ENCODE measurements at regions not wholly inside any gene's neighbourhood (a gene's known extent, or its start where the extent isn't known, plus 50 kb on each side); places are given as distances from the start of the nearest gene placed in this dataset.

DNA sequence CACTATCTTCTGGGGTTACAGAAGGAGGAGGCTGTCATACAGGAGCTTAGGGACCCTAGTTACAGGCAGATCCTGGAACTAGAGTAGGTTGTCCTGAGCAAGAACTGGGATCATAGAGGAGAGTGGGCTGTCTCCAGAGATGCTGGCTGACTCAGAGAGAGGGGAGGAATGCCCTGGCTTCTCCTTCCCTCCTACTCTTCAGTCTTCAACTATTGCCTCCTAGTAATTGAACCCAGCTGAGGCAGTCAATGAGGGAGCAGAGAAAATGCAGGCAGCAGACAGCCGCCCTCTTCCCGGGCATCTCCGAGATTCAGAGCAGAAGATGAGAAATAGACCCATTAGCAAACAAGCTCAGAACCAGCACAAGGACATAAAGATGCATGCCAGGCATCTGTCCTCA lies 118.3 kb upstream of the PDE5A start:
- no peak for DNase-seq (ENCODE audit: low spot score)

DNA sequence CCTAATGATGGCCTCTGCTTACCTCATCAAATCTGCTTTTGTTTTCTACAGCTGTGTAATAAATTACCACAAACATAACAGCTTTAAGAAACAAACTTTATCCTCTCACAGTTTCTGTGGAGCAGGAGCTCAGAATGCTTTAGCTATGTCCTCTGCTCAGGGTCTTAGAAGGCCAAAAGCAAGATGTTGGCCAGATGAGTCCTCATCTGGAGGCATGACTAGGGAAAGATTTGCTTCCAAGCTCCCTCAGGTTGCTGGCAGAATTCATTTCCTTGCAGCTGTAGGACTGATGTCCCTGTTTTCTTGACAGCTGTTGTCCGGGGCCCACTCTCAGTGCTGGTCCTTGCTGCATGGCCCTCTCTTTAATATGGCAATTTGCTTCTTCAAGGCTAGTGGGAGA lies 116.7 kb upstream of the PDE5A start:
- DNase-seq (ENCODE audit: low spot score) = no peak

DNA sequence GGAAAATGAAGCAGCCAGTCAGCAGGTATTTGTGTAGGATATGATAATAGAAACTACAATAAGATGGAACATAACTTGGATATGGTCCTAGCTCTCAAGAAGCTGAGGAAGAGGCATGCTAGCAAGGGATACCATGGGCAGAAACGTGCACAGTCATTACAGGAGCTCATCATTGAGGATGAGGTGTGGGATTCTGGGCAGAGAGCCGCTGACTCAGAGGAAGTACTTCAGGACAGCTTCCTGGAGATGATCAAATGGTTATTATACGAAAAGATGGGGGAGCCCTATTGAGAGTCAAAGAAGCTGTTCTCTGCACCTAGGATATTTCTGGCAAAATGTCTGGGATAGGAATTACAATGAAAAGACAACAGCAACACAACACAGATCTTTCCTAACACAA lies 116.0 kb upstream of the PDE5A start:
- DNase-seq (ENCODE audit: low spot score) = no peak

DNA sequence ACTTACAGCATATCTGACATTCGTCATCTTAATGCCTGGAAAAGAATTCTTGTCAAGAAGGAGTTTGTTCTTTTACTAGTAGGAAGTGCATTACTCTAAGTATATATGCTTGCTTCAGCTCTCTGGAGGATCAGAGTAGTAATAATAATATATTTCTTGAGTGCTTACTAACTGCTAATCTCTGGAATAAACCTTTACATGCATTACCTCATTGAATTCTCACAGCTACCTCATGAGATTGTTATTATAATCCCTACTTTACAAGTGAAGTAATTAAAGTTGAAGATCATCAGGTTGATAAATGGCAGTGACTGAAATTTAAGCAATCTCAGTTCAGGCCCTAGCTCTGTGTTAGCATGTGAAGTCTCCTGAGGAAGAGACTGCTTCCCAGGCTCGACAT lies 115.0 kb upstream of the PDE5A start:
- DNase-seq (ENCODE audit: low spot score) = no peak

DNA sequence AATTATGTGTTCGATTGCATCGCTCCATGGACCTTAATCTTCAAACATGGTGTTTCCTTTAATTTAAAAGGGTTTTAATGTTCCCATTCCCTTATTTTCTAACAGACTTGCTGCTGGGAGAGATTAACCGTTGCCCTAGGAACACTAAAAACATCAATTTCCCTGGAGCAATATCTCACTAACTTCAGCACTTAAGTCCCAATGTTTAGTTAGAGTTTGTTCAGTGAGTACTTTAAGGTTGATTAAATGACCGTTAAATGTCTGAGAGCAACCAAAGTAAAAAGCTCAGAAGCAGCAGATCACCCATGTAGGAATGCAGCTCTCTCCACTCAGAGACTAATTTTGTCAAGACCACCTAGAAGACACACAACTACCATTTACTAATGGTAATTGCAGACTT lies 111.2 kb upstream of the PDE5A start:
- DNase-seq (ENCODE audit: low spot score) = no peak

DNA sequence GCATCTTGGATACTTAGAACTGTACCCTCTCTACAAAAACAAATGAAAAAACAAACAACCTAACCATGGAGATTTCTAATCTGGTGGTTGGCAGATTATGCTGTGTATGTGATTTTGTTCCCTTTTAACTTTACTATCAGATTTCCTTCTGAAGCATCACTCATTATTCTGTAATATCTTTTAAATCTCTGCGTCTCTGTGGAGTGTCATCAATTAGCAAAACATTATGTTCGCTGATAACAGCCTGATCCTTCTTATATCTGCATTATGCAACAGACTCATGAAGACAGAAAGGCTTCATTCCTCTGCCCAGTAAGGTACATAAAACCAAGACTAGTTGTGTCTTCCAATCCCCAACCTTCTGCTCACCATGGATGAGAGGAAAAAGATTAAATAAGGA lies 110.3 kb upstream of the PDE5A start:
- DNase-seq (ENCODE audit: low spot score) = no peak

DNA sequence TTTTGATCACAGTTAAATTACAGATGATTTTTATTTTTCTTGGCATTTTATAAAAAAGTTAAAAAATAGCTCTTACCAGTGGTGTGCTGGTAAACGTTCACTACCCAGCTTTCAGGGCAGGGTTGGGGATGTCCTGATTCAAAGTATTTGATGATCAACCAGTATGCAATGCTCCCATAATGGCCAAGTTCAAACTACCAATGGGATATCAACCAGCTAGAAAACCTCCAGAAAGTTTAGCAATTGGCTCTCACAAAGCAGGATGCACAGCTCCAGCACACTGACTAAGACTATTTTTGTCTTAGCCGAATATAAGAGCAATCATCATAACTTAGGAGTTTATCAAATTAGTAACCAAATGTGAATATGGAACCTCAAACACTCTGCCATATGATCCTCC lies 108.0 kb upstream of the PDE5A start:
- DNase-seq (ENCODE audit: low spot score) = no peak

DNA sequence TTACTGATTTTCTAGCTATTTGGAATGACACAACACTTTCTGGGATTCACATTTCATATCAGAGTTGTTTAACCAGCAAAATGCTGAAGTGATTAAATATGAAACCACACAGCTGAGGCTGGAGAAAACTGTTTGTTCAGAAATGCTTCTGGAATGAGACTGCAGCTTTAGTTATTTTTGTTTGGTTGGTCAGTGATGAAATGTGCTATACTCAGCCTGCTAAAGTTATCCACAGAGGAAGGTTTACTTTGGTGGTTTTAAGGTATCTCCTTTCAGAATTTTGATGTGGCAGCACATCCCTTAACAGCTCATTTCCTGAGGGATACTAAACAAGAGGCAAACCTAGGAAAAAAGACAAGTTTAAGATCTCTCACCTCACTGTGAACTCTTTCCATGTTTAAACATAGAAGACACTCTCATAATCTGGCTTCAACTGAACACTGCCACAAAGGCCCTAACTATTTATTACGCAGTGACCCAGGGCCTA lies 106.6 kb upstream of the PDE5A start:
- DNase-seq (ENCODE audit: low spot score) = no peak

DNA sequence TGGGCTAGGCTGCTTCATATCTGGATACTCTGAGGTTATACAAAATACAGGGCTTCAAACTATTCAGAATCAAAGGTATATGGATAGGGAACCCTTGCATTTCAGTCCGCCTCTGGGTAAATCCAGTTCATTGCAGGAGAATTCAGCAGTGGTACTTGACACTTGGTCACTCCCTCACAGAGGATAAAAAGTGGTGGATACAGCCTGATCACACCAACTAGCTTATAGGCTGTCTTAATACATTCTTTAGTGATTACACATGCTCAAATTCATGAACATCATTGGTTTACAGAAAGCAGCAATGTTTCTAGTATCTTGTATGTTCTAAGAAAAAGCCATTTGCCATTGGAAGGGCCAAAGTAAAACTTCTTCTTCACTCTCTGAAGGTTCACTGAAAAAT lies 104.8 kb upstream of the PDE5A start:
- DNase-seq (ENCODE audit: low spot score) = no peak

DNA sequence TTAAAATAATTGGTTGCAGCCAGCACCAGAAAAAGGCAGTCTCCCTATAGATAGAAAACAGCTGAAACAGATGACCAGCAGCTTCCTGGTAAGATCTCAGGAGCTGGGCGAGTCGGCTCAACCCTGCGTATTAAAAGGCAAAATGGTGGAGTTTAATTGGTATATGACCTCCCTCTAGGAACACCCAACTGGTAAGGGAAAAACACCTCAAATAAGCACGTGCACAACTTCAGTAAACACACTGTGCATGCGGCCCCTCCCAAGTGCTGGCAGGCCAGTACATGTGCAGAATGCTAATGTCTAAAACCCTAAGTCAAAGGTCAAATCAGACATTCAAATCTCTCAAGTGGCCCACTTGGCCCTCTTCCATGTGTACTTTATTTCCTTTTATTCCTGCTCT lies 103.2 kb upstream of the PDE5A start:
- no peak for DNase-seq (ENCODE audit: low spot score)

DNA sequence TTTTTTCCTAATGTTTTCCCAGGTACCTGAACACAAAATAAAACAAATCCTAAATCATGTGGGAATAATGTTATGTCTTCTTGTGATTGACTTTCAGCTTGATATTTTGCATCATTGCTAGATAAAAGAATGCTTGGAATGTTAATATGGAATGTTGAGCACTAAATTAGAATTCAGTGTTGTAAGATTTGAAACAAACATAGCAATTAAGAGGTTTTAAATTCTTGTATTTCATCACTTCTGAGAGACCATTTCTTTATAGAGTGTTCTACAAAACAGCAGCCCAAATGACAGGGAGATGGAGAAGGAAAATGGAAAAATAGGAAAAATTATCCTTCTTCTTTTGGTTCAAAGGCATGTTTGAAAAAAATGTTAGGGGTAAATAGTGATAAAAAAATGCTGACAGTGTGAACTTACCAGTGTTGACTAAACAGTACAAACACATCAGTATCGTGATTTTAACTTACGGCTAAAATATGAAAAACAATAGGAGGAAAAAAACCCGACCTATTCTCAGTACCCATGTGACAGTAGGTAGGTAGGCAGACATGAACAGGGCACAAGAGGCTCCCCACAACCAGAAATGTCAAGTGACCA lies 102.6 kb upstream of the PDE5A start:
- no peak for DNase-seq (ENCODE audit: low spot score)

DNA sequence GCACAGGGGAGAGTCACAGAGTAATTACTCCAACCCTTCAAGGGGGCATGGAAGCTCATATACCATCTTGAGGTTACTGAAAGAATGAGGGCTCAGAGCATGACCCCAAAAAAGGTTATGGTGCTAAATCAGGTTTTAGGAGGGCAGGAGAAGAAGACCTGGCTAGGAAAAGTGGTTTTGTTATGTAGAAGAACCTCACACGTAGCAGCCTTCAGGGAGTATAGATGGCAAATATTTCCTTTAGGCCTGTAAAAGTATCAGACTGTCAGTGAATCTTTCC lies 102.0 kb upstream of the PDE5A start:
- no peak for DNase-seq (ENCODE audit: low spot score)

DNA sequence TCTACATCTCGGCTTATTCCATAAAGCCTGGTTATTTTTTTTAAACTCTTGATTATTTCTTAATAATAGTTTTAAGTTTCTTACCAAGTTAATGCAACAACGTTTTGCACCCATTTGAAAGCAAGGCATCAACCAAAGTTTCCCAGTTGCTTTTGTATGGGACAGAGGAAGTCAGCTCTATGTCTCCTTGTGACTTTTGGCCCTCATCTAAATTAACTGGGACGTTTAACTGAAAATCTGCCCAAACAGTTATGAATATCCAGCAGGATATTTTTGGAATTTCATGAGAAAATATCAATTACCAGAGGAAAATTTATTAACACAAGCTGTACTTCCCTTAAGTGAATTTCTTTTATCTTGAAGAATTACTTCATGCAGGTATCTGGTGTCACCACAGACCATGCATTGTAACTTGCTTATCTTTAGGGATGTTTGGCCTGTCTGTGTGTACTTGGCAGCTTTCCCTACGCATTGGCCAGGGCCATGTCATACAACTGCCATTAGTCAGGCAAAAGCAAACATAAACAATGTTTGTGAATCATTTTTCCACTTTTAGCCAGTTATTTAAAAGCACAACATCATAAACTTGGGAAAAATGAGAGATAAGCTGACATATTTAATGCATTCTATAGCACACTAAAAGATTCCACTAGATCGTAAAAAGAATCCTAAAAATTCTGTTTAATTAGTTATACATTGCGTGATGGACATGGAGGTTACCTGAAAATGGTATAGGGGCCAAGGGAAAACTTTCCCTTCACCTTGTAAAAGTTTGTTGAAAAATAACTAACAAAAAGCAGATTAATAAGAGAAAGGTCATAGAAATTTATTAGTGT lies 101.4 kb upstream of the PDE5A start:
- no peak for DNase-seq (ENCODE audit: low spot score)

DNA sequence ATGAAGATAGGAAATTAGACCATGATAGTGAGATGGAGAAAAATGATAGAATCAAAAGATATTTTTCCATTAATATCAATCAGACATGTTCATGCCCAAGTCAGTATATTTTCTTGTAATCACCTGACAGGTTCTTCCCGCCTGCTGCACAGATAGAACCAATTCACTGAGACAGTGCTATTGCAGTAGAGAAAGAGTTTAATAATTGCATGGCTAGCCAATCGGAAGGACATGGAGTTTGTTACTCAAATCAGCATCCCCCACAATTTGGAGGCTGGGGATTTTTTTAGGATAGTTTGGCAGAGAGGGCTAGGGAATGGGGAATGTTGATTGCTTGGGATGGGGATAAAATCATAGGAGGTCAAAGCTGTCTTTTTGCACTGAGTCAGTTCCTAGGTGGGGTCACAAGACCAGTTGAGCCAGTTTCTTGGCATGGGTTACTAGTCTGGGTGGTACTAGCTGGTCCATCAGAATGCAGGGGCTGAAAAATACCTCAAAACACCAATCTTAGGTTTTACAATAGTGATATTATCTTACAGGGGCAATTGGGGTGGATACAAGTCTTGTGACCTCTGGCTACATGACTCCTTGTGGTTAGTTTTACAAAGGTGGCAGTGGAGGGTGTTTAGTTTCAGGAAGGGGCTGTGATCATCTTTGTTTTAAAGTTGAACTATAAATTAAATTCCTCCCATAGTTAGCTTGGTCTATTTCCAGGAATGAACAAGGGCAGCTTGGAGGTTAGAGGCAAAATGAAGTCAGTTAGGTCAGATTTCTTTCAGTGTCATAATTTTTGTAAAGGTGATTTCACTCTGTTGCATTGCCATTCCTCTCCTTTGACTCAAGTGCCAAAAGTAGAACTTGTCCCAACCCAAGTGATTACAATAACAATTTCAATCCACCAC lies 100.3 kb upstream of the PDE5A start:
- DNase-seq (ENCODE audit: low spot score) = no peak

DNA sequence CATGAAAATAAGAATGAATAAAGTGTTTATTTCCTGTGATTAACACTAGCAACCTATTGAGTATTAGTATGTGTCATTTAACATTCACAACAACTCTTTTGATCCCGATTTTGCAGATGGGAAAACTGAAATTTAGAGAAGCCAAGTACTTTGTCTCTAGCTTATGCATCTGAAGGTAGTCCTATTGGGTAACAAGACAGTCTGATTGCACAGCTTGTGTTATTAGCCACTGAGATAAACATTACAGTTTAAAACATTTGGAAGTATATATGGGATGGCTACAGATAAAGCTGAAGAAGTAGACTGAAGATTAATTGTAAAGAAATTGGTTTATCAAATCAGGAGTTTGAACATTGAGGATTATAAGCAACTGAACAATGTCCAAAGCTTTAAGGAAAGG lies 99.6 kb upstream of the PDE5A start:
- DNase-seq (ENCODE audit: low spot score) = no peak

DNA sequence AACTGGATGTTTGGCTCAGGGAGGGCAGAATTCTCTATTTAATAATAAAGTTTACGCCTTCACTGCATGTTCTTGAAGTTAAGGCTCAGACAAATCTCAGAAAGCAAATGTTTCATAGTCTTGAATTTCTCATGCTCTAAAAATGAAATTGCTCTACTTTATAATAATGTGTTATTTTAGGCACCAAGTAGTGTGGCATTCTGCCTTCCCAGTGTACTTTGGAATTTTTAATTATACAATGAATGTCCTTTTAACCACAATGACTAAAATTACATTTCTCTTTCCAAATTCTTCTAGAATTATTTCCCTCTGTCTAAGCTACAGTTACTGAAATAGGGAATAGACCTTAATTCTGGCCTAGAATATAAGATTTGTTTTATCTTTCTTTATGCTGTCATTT lies 97.9 kb upstream of the PDE5A start:
- DNase-seq (ENCODE audit: low spot score) = no peak

DNA sequence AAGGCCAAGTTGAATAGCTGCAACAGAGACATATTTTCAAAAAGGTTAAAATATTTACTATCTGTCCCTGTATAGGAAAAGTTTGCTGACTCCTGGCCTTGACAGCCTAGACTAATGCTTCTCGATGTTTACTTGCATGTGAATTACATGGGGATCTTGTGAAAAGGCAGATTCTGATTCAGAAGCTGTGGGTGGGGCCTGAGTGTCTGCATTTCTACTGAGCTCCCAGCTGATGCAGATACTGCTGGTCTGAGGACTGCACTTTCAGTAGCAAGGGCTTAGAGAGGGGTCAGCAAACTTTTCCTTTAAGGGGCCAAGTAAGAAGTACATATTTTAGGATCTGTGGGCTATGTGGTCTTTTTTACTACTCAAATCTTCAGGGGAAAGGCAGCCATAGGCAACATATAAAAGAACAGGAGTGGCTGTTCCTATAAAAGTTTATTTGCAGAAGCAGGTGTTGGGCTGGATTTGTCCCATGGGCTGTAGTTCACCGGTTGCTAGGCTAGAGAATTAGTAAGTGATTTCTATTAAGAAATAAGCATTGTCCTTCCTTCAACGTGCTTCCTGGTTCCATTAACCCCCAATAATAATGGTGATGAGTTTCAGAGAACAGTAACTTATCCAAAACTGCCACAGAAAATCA lies 97.2 kb upstream of the PDE5A start:
- DNase-seq (ENCODE audit: low spot score) = no peak

DNA sequence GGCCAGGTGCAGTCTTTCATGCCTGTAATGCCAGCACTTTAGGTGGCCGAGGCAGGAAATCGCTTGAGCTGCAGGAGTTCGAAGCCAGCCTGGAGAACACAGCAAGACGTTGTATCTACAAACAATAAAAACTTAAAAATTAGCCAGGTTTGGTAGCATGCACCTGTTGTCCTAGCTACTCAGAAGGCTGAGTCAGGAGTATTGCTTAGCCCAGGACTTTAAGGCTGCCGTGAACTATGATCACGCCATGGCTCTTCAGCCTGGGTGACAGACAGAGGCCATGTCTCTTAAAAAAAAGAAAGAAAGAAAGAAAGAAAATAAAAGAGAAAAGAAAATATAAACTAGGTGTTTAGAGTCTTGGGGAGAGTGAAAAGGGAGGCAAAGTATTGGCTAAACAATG lies 96.4 kb upstream of the PDE5A start:
- no peak for DNase-seq (ENCODE audit: low spot score)

DNA sequence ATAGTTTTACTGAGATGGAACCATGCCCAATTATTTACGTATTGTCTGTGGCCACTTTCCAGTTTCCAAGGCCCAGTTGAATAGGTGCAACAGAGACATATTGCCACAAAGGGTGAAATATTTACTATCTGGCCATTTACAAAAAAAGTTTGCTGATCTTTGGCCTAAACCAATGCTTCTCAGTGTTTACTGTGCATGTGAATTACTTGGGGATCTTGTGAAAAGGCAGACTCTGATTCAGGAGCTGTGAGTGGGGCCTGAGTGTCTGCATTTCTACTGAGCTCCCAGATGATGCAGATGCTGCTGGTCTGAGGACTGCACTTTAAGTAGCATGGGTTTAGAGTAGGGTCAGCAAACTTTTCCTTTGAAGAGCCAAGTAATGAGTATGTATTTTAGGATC lies 94.1 kb upstream of the PDE5A start:
- DNase-seq (ENCODE audit: low spot score) = no peak

DNA sequence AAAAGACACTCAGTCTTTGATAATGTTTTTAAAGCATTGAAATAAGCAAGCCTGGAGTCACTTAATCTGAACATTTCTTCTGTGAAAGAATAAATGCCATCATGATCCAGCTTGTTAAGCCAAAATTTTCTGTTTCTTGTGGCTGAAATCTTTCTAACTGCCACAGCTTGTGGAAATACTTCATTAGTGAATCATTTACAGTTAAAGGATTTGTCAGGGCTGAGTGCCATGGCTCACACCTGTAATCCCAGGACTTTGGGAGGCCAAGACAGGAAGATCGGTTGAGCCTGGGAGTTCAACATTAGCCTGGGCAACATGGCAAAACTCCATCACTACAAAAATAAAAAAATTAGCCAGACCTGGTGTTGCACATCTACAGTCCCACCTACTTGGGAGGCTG lies 93.3 kb upstream of the PDE5A start:
- DNase-seq (ENCODE audit: low spot score) = no peak

DNA sequence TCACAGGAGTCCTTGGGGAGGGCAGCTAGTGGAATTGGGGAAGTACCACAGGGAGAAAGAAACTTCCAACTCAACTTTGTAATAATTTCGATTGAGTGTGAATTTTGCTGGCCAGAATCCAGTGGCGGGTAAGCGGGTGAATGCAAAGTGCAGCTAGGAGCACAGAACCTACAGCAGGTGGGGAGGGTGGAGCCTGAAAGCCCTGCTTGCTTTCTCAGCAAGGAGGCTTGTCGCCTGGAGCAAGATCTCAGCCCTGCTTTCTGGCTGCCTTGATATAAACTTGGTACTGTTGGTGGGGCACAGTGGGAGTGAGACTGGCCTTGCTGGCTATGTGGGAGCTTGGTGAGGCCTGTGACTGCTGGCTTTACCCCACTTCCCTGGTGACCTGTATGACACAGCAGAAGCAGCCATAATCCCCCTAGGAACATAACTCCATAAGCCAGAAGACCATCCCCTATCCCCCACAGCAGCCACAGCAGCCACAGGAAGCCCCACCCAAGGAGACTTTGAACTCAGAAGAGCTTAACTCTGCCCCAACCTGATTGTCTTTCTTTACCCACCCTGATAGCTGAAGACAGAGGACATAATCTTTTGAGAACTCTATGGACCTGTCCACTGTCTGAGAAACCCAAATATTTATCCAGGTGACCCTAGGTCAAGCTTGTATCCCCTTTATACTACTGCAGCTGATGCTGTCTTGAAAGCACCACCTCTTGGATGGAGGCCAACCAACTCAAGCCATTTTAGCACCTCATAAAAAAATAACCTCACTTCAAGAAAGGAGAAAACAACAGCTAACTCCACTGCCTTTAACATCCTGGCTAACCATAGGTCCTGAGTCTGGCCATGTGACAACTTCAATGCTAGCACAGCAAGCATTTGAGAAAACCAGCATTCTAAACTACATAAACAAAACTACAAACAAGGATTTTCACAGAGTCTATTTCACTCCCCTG lies 87.2 kb upstream of the PDE5A start:
- DNase-seq (ENCODE audit: low spot score) = no peak

Data from pons (tissue), 1 donor.